Common myeloid progenitor, CD34-positive (primary cell): ENCODE measurements at regions not wholly inside any gene's neighbourhood (a gene's known extent, or its start where the extent isn't known, plus 50 kb on each side); places are given as distances from the start of the nearest gene placed in this dataset.

Experiments
- CTCF ChIA-PET: fragments of 350-600 bp; sonication (Branson Sonifier 250); formaldehyde crosslinking; loops from one replicate; lab custom pipeline; 2021; ENCODE audit warnings: antibody characterized with exemption; lab: Charles Lee
- POLR2A ChIA-PET: fragments of 350-600 bp; sonication (Branson Sonifier 250); formaldehyde crosslinking; loops from one replicate; lab custom pipeline; 2021; ENCODE audit warnings: antibody characterized with exemption; lab: Charles Lee
- DNase-seq, 3 donors: peaks; one replicate each; pipeline versions ENCODE4 v3.0.0 to v3.0.0-alpha.2; 2013
- H3K27ac ChIP-seq, 2 experiments: 1 replicate in 1 of 2; 2 replicates in 1 of 2; pipeline ENCODE4 v1.7.0; 2013; ENCODE audit warnings: inconsistent platforms in 2 of 2, low read length in 2 of 2, mild to moderate bottlenecking in 2 of 2, low read depth in 1 of 2, moderate library complexity in 1 of 2; ENCODE audit not compliant: severe bottlenecking in 2 of 2, insufficient read depth in 1 of 2, poor library complexity in 1 of 2
- H3K27me3 ChIP-seq, 5 experiments: replicated peaks in 2 of 5; 1 replicate in 3 of 5; 2 replicates in 2 of 5; pipeline versions ENCODE4 v1.6.1 to v1.7.0; 2013; ENCODE audit warnings: low read length in 4 of 5, mild to moderate bottlenecking in 2 of 5, moderate library complexity in 2 of 5, inconsistent platforms in 1 of 5; ENCODE audit not compliant: insufficient read depth in 5 of 5, control insufficient read depth in 4 of 5
- H3K36me3 ChIP-seq, 4 experiments: 1 replicate in 2 of 4; 2 replicates in 2 of 4; pipeline versions ENCODE4 v1.6.1 to v1.7.0; 2013; ENCODE audit warnings: low read length in 3 of 4, control low read depth in 1 of 4, mild to moderate bottlenecking in 1 of 4; ENCODE audit not compliant: control insufficient read depth in 4 of 4, insufficient read depth in 4 of 4
- H3K4me1 ChIP-seq, 4 experiments: 1 replicate in 3 of 4; 2 replicates in 1 of 4; pipeline versions ENCODE4 v1.6.1 to v1.7.1; 2013; ENCODE audit warnings: low read length in 3 of 4, mild to moderate bottlenecking in 3 of 4, control low read depth in 1 of 4, inconsistent platforms in 1 of 4, moderate library complexity in 1 of 4; ENCODE audit not compliant: control insufficient read depth in 4 of 4, insufficient read depth in 4 of 4; ENCODE audit errors: control extremely low read depth in 1 of 4
- H3K4me3 ChIP-seq, 7 experiments: 1 replicate in 4 of 7; 2 replicates in 3 of 7; pipeline versions ENCODE4 v1.5.1 to v1.7.0; 2013; ENCODE audit warnings: mild to moderate bottlenecking in 7 of 7, low read length in 6 of 7, moderate library complexity in 6 of 7, inconsistent platforms in 2 of 7, low read depth in 2 of 7, control low read depth in 1 of 7; ENCODE audit not compliant: insufficient read depth in 4 of 7, control insufficient read depth in 1 of 7; ENCODE audit errors: extremely low read depth in 1 of 7
- H3K9me3 ChIP-seq, 5 experiments: 1 replicate in 4 of 5; 2 replicates in 1 of 5; pipeline versions ENCODE4 v1.6.1 to v1.7.1; 2013; ENCODE audit warnings: low read length in 4 of 5, mild to moderate bottlenecking in 2 of 5, inconsistent platforms in 1 of 5, low read depth in 1 of 5, moderate library complexity in 1 of 5; ENCODE audit not compliant: control insufficient read depth in 4 of 5, insufficient read depth in 2 of 5; ENCODE audit errors: control extremely low read depth in 1 of 5
- WGBS: methylation state at CpG from one replicate; pipeline ENCODE4 v1.1.5; 2013; ENCODE audit not compliant: insufficient coverage; 5-methylcytosine and 5-hydroxymethylcytosine counted together

GRCh38 chr9:85172001-85172978 lies 502.8 kb downstream of the NTRK2 start:
- no peak for DNase-seq
- Histone ChIP-seq H3K4me3 (no peak overlapping the region), H3K36me3 (no peaks in the 10 kb centered on the region), H3K9me3 (peaks cover 0 to 3% (median 0%) of the 10 kb centered on the region in 5 experiments), H3K4me1 (no peaks in the 10 kb centered on the region), H3K27me3 (peaks cover 0 to 2% (median 0%) of the 10 kb centered on the region in 5 experiments), H3K27ac (no peak overlapping the region)
- 98% methylated on average over 4 of the region's 7 CpGs for WGBS
- POLR2A ChIA-PET: no interaction called here
- CTCF ChIA-PET: no interaction called here

DNA sequence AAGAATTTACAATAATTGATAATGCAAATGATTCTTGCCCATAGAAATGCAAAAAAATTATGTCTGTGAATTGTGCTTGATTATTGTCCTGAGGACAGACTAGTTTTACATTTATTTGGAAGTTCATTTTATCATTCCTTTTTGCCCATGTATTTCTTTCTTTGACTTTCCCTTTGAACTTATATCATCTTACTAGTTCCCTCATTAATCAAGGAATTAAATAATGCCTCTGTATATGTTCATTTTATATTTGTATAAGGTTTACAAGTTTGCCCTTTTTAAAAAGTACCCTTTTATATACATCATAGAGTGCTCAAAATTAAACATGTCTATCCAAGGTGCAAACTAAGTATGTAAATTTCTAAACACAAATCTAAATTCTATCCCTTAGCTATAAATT lies 501.6 kb downstream of the NTRK2 start:
- Histone ChIP-seq H3K4me1 (no peaks in the 10 kb centered on the region), H3K9me3 (peaks cover 0 to 3% (median 0%) of the 10 kb centered on the region in 5 experiments)

GRCh38 chr9:85168412-85168811 lies 498.9 kb downstream of the NTRK2 start:
- CTCF ChIA-PET: no interaction called here
- Histone ChIP-seq H3K9me3 (peaks cover 0 to 3% (median 1%) of the 10 kb centered on the region in 5 experiments), H3K36me3 (no peaks in the 10 kb centered on the region), H3K4me1 (no peaks in the 10 kb centered on the region), H3K4me3 (no peak overlapping the region), H3K27me3 (peaks cover 0 to 2% (median 0%) of the 10 kb centered on the region in 5 experiments), H3K27ac (no peak overlapping the region)
- DNase-seq: no peak
- no CpG with 5 or more reads among the region's 2 CpGs for WGBS
- POLR2A ChIA-PET: no interaction called here

More for the DNA sequence above, 501.6 kb downstream of the NTRK2 start:
- CTCF ChIA-PET: no interaction called here
- Histone ChIP-seq H3K36me3 (no peaks in the 10 kb centered on the region), H3K4me3 (no peak overlapping the region), H3K27me3 (peaks cover 0 to 2% (median 0%) of the 10 kb centered on the region in 5 experiments), H3K27ac (no peak overlapping the region)
- no peak for DNase-seq
- POLR2A ChIA-PET: no interaction called here

DNA sequence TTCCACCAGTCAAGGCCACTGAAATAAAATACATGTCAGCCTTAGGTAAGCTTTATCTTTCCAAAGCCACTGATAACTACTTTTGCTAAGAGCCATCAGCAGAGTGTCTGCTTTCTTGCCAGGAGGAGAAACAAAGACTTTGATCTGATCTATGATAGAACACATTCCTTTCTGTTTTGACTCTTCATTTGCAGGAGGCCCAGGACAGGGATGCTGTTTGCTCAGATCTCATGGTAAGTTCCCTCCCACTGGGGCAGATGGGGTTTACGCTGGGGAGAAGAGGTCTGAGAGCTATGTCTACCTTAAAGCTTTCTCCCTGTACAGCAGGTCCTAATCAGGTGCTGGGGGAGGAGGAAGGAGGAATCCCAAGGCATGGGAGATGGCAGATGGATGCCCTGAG lies 497.6 kb downstream of the NTRK2 start:
- no peaks in the 10 kb centered on the region for H3K36me3 ChIP-seq
- H3K9me3 ChIP-seq: peaks cover 0 to 7% (median 1%) of the 10 kb centered on the region in 5 experiments
- no peak for DNase-seq
- POLR2A ChIA-PET: no interaction called here
- no peak overlapping the region for H3K4me3 ChIP-seq
- H3K27me3 ChIP-seq: peaks cover 0 to 2% (median 0%) of the 10 kb centered on the region in 5 experiments
- H3K27ac ChIP-seq: no peak overlapping the region
- no CpG with 5 or more reads among the region's 1 CpG for WGBS
- CTCF ChIA-PET: no interaction called here
- H3K4me1 ChIP-seq: no peaks in the 10 kb centered on the region

DNA sequence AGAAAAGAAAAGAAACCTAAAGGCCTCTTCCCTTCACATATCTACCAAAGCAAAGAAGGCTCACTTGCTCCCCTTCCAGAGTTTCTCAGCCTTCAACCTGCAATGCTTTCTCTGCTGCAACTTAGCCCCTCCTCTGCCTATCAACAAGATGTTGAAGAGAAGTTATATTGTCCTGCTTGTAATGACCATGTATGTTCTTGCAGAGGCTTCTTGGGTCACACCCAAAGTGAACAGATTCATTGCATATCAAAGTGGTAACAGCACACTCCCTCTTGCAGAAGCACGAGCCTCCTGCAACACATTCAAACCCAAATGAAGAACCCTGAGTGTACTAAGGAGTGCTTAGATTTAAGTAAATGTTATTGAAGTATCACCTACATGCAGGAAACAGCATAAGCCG lies 494.3 kb downstream of the NTRK2 start:
- no peak for DNase-seq
- H3K36me3 ChIP-seq: no peaks in the 10 kb centered on the region
- no CpG with 5 or more reads among the region's 2 CpGs for WGBS
- H3K4me3 ChIP-seq: no peak overlapping the region
- H3K27ac ChIP-seq: no peak overlapping the region
- H3K4me1 ChIP-seq: no peaks in the 10 kb centered on the region
- H3K27me3 ChIP-seq: peaks cover 0 to 1% (median 0%) of the 10 kb centered on the region in 5 experiments
- ChIA-PET POLR2A (no interaction called here), CTCF (no interaction called here)
- peaks cover 0 to 4% (median 1%) of the 10 kb centered on the region in 5 experiments for H3K9me3 ChIP-seq

- no peak overlapping the region for H3K27ac ChIP-seq
- POLR2A ChIA-PET: no interaction called here
- H3K27me3 ChIP-seq: peaks cover 0 to 2% (median 0%) of the 10 kb centered on the region in 5 experiments
- H3K4me1 ChIP-seq: no peaks in the 10 kb centered on the region
- CTCF ChIA-PET: no interaction called here
- H3K4me3 ChIP-seq: no peak overlapping the region
- no peaks in the 10 kb centered on the region for H3K36me3 ChIP-seq
- peaks cover 0 to 4% (median 1%) of the 10 kb centered on the region in 5 experiments for H3K9me3 ChIP-seq
- WGBS: 100% methylated on average over 1 of the region's 1 CpG
- no peak for DNase-seq
These were observed 493.9 kb downstream of the NTRK2 start for GRCh38 chr9:85163415-85163814.

DNA sequence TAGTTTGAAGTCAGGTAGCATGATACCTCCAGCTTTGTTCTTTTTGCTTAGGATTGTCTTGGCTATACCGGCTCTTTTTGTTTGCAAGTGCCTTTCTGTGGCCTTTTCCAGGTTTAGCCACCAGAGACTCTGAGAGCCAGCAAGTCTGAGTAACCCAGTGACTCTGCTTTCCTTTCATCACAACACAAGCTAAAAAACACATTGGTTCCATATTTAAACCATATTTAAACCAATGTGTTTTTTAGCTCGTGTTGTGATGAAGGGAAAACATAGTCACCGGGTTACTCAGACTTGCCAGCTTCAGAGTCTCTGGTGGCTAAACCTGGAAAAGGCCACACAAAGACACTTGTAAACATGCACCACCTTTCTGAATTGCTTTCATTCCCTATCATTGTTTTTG lies 493.3 kb downstream of the NTRK2 start:
- CTCF ChIA-PET: no interaction called here
- H3K36me3 ChIP-seq: no peaks in the 10 kb centered on the region

More for the DNA sequence above, 493.3 kb downstream of the NTRK2 start:
- Histone ChIP-seq H3K27ac (no peak overlapping the region), H3K27me3 (peaks cover 0 to 2% (median 0%) of the 10 kb centered on the region in 5 experiments), H3K4me1 (no peaks in the 10 kb centered on the region), H3K4me3 (no peak overlapping the region), H3K9me3 (peaks cover 0 to 4% (median 1%) of the 10 kb centered on the region in 5 experiments)
- WGBS: 67% methylated on average over 3 of the region's 3 CpGs
- POLR2A ChIA-PET: no interaction called here
- DNase-seq: no peak
